HG03280 (cell line): ENCODE measurements at regions not wholly inside any gene's neighbourhood (a gene's known extent, or its start where the extent isn't known, plus 50 kb on each side); places are given as distances from the start of the nearest gene placed in this dataset.
"Not testable (repeated sequence)": the region's sequence is repeated elsewhere in the genome, so short reads cannot be mapped to it uniquely, and the experiment has no call there.

Experiments
- ATAC-seq: cut with Tn5 transposase; IDR thresholded peaks from one replicate; pipeline ENCODE4 v1.9.1; 2021; ENCODE audit warnings: mild to moderate bottlenecking, moderate library complexity; ENCODE audit not compliant: unreplicated experiment

DNA sequence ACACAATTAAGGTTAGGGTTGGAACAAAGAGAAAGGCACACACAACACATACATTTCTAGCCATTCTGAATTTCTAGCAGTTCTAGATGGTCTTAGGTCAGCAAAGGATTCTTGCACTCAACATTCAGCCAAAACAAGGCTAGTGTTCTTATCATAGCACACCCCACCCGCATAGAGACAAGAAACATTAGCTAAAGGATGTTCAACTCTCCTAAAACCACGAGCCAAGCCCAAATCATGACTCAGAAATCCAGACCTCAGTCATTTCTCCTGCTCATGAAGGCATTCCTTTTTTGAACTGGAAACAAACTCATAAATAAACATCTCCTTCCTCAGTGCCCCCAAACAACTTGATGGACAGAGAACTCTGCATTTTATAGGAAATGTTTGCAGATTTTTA, 293.0 kb upstream of the NOTCH2NLA start:
- not testable (repeated sequence) for ATAC-seq

- not testable (repeated sequence) for ATAC-seq
Measured at GRCh38 chr1:146513754-146514153, 284.9 kb upstream of the NOTCH2NLA start.

GRCh38 chr1:146511047-146511777, 282.4 kb upstream of the NOTCH2NLA start:
- ATAC-seq, result not testable (repeated sequence)

DNA sequence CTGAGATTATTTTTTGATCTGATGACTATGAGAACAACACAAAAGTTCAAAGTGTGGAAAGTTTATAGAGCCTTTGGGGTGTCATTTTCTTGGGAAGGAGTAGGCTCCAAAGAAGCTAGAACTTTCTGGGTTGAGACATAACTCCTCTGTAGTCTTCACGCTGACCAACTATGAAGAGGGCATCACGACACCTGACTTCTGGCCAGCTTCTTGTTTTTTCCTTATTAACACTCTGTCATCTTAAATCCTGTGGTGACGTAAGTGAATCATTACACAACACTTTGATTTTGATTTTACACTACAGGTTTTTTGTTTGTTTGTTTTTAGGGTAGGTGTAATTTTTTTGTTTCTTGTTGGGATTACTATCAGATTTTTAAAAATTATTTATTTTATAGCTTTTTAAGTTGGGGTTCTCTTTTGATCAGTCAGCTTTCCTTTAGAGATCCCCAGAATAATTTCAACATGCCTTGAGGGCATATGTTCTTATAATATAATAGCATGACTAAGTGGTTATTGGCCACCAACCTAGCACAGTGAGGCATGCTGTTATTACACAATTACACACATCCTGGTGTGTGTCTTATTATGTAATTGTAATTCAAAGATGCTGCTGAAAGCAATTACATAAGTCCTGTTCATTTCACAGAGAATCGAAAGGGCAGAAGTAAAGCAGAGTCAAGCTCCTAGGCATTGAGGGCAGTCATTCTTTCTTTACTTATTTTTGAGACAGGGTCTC, 281.6 kb upstream of the NOTCH2NLA start:
- ATAC-seq, result not testable (repeated sequence)

DNA sequence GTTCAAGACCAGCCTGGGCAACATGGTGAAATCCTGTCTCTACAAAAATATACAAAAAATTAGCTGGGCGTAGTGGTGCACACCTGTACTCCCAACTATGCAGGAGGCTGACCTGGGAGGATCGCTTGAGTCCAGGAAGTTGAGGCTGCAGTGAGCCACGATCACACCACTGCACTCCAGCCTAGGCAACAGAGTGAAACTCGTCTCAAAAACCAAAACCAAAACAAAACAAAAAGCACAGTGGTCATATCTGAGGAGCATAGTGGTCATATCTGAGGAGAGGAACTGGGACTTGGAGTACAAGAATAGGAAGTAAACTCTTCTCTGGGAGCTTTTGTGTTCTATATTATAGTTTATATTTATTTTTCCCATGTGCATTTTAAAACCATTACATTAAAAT, 275.3 kb upstream of the NOTCH2NLA start:
- not testable (repeated sequence) for ATAC-seq

DNA sequence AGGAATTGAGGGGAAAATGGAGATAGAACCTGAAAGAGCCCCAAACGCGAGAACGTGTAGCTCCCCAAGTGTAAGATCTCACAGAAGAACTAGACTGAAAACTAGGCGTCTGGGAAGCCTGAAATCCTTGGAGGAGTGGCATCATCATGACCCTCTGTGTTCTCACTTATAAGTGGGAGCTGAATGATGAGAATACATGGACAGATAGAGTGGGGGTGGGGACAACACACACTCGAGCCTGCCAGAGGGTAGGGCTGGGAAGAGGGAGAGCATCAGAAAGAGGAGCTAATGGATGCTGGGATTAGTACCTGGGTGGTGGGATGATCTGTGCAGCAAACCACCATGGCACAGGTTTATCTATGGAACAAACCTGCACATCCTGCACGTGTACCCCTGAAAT, 258.7 kb upstream of the NOTCH2NLA start:
- not testable (repeated sequence) for ATAC-seq

- not testable (repeated sequence) for ATAC-seq
Measured at GRCh38 chr1:146487155-146487554, 258.3 kb upstream of the NOTCH2NLA start.

DNA sequence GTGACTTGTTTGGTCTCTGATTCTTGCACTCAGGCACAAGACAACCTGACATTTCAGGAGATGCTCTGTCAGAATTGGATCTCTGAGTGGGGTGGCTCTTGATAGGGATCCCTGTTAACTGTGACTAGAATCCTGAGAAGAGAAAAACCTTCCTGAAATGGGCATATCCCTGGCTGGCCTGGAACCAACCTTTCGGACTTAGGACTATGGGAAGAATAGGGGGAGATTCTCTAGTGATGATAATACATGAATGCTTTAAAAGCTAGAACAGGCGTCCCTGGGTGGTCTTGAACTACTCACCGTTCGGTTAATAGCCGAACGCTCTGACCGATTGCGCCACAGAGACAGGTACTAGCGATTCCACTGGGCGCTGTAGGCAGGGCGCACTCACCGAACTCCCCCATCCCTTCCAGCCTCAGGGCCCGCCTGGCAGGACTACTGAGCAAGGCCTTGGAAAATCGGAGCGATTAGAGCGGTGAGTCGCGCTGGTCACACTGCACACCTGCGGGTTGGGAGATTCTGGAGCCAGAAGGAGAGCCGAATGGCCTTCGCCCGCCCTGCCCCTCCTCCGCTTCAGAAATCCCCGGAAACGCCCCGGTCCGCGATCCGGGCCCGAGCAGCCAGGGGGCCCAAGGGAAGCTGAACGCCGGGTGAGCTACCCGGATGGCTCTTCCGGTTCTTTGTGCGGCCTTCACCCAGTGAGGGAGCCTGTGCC, 257.6 kb upstream of the NOTCH2NLA start:
- ATAC-seq, result not testable (repeated sequence)

DNA sequence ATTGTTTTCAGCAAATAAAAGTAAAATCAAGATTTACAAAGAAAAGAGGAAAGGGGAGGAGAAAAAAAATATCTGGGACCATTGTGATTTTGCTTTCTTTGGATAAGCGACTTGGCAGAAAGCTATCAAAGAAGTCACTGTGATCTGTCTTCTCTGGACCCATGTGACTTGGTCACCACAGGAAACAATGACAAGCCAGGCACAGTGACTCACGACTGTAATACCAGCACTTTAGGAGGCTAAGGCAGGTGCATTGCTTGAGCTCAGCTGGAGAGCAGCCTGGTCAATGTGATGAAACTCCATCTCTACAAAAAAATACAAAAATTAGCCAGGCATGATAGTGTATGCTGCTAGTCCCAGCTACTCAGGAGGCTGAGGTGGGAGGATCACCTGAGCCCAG, 255.4 kb upstream of the NOTCH2NLA start:
- not testable (repeated sequence) for ATAC-seq

- not testable (repeated sequence) for ATAC-seq
Measured at GRCh38 chr1:146479188-146479587, 250.4 kb upstream of the NOTCH2NLA start.

DNA sequence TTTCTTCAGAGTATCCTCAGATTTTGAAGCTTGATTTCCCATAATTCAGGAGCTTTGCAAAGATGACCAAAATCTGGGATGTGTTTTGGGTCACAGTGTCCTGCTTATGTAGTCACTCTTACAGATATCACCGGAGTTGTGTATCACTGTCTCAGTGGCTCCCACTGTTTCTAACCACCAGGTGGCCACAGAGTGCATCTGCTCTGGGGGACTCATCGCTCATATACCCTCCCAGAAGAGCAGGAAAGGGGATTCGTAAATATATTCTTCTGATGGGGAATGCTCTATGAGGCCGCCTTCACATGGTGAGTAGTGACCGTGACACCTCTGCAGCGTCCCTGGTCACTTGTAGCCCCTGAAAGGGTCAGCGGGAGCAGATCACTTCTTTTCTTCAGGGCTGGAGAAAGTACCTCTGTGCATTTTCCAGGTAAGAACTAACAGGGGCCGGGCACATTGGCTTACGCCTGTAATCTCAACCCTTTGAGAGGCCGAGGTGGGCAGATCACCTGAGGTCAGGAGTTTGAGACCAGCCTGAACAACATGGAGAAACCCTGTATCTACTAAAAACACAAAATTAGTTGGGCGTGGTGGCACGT, 249.4 kb upstream of the NOTCH2NLA start:
- not testable (repeated sequence) for ATAC-seq

DNA sequence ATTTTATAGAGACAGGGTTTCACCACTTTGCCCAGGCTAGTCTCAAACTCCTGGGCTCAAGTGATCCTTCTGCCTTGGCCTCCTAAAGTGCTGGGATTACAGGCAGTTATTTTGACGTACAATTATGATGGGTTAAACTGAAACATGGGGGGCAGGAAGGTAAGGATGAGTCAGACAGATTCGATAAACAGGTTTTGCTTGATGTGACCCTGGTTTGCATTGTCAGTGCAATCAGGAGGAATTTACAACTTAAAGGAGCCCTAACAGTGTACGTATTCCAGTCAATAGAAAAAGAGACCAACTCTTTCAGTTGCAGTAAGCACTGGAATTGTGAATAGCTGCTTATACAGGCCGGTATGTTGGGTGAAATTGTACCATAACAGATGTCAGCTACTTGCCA, 246.3 kb upstream of the NOTCH2NLA start:
- ATAC-seq, result not testable (repeated sequence)

DNA sequence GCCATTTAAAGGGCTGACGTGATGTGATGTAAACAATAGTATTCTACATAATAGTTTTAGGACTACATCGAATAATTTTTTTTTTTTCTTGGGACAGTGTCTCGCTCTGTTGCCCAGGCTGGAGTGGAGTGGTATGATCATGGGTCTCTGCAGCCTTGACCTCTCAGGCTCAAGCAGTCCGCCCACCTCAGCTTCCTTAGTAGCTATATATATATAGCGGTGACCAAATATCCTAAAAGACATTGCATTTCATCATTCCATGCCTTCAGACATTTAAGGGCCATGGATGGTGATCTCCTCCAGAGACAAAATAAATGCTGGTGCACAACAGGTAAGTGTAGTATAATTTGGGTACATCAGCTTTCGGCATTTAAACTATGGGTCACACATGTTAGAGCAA, 245.4 kb upstream of the NOTCH2NLA start:
- not testable (repeated sequence) for ATAC-seq

DNA sequence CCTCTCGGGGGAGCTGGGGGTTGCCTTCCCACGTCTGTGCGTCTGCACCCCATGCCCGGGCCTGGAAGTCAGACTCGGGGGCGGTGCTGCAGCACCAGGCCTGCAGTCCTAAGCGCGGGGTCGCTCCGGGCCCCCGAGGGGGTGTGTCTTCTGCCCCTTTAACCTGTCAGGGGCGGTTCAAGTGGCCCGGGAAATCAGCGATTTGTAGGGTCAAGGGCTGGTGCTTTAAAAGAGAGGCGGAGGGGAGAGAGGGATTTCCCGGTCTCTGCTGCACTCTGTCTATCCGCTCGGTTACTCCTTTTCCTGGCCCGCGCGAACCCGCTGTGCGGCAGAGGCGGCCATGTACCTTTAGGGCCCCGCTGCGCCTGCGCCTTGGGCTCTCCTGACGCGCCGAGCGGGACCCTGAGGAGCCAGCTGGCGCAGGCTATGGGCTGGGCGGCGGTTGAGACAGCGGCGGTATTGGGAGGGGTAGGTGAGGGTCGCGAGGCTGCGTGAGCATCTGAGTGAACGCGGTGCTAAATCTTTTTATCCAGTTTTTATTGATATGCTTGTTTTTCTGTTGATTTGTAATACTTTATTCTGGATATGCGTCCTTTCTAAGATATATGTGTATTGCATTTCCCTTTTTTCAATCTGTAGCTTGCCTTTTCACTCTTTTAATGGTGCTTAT, 243.5 kb upstream of the NOTCH2NLA start:
- not testable (repeated sequence) for ATAC-seq

- ATAC-seq, result not testable (repeated sequence)
Measured at GRCh38 chr1:146459939-146460338, 231.1 kb upstream of the NOTCH2NLA start.

GRCh38 chr1:146459308-146459707, 230.5 kb upstream of the NOTCH2NLA start:
- ATAC-seq, result not testable (repeated sequence)

DNA sequence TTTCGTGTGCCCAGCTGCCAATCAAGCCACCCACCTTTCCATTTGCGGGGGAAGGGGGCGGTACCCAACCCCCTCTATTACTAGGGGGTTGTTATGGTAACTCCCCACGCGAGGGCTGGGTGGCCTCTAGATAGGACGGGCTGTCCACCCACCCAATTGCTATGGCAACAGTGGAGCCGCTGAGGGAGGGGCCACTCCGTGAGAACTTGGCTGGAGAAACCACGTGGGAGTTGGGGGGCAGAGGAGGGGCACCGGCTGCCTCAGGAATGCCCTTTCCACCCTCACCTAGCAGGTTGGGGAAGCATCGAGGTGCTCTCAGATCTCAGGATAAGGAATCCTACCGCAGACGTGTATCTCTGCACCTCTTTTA, 220.0 kb upstream of the NOTCH2NLA start:
- ATAC-seq, result not testable (repeated sequence)

GRCh38 chr1:146448212-146448876, 219.5 kb upstream of the NOTCH2NLA start:
- not testable (repeated sequence) for ATAC-seq

DNA sequence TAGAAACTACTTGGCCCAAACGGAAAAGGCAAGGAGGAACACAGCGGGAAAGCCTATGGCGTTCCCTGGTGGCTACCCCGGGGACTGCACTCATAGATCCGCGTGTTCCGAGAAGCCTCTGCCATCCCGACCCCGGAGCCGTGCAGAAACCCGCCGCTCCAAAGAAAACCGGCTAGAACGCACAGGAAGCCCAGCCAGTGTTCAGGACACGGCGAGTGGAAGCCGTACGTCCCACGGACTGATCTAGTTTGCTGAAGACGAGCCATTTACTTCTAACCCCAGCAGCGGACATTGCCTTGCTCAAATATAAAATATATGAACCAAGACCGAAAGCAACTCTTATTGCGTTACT, 215.0 kb upstream of the NOTCH2NLA start:
- ATAC-seq, result not testable (repeated sequence)
